ENCODE measurements at regions not wholly inside any gene's neighbourhood (a gene's known extent, or its start where the extent isn't known, plus 50 kb on each side); places are given as distances from the start of the nearest gene placed in this dataset.
A peak's percentile ranks its signal among the peaks of the same experiment; 100 is the strongest.

- Histone ChIP-seq H3K27ac (no peak overlapping the region), H3K9me3 (ENCODE audit: low read depth) (no peaks in the 10 kb centered on the region), H3F3A (ENCODE audit: low read depth) (no peaks in the 10 kb centered on the region), H3K79me2 (ENCODE audit: low read depth) (no peaks in the 10 kb centered on the region), H3K4me2 (no peak overlapping the region), H3K4me3 (no peak overlapping the region), H2AFZ (replicated peaks) (no peak overlapping the region), H4K20me1 (ENCODE audit: low read depth) (no peaks in the 10 kb centered on the region), H3K4me1 (no peaks in the 10 kb centered on the region), H3K27me3 (no peaks in the 10 kb centered on the region), H3K36me3 (no peaks in the 10 kb centered on the region), H3K9ac (no peak overlapping the region)
- Mint-ChIP-seq H3K27me3 (ENCODE audit: insufficient read depth, low read depth) (peaks cover 5% of the 10 kb centered on the region), H3K9me3 (no peaks in the 10 kb centered on the region), H3K4me1 (no peaks in the 10 kb centered on the region), H3K27ac (no peak overlapping the region), H3K4me3 (no peak overlapping the region), H3K36me3 (no peaks in the 10 kb centered on the region)
- no peak for TF ChIP-seq EZH2 (IDR thresholded peaks at IDR 0.05)
- TF ChIP-seq EZH2phosphoT487 (IDR thresholded peaks at IDR 0.05) = no peak
- no peak for TF ChIP-seq CTCF (IDR thresholded peaks at IDR 0.05)
- DNase-seq (ENCODE audit: low spot score) = no peak
These were observed 398.2 kb downstream of the COL12A1 start for GRCh38 chr6:74807674-74808073.

GRCh38 chr6:74805916-74806696 is 399.7 kb downstream of the COL12A1 start:
- no peaks in the 10 kb centered on the region for H3K36me3 Mint-ChIP-seq
- Histone ChIP-seq H3K27me3 (no peaks in the 10 kb centered on the region), H2AFZ (replicated peaks) (peak overlapping the region; percentile 57), H3F3A (ENCODE audit: low read depth) (no peaks in the 10 kb centered on the region), H3K4me3 (no peak overlapping the region), H3K36me3 (no peaks in the 10 kb centered on the region), H3K27ac (no peak overlapping the region), H3K9ac (no peak overlapping the region), H3K9me3 (ENCODE audit: low read depth) (no peaks in the 10 kb centered on the region), H3K4me1 (no peaks in the 10 kb centered on the region), H3K4me2 (no peak overlapping the region), H4K20me1 (ENCODE audit: low read depth) (no peaks in the 10 kb centered on the region), H3K79me2 (ENCODE audit: low read depth) (no peaks in the 10 kb centered on the region)
- no peaks in the 10 kb centered on the region for H3K9me3 Mint-ChIP-seq
- no peaks in the 10 kb centered on the region for H3K4me1 Mint-ChIP-seq
- TF ChIP-seq EZH2 (IDR thresholded peaks at IDR 0.05) (no peak), CTCF (IDR thresholded peaks at IDR 0.05) (no peak), EZH2phosphoT487 (IDR thresholded peaks at IDR 0.05) (no peak)
- no peak overlapping the region for H3K27ac Mint-ChIP-seq
- no peak for DNase-seq (ENCODE audit: low spot score)
- H3K27me3 Mint-ChIP-seq (ENCODE audit: insufficient read depth, low read depth) = peaks cover 6% of the 10 kb centered on the region
- H3K4me3 Mint-ChIP-seq = no peak overlapping the region

GRCh38 chr6:74798302-74798701 is 407.6 kb downstream of the COL12A1 start:
- H3K27me3 Mint-ChIP-seq (ENCODE audit: insufficient read depth, low read depth) = peaks cover 5% of the 10 kb centered on the region
- H3K27ac Mint-ChIP-seq = no peak overlapping the region
- no peaks in the 10 kb centered on the region for H3K4me1 Mint-ChIP-seq
- no peak overlapping the region for H3K27ac ChIP-seq
- H3F3A ChIP-seq (ENCODE audit: low read depth) = no peaks in the 10 kb centered on the region
- H2AFZ ChIP-seq (replicated peaks) = no peak overlapping the region
- H3K4me1 ChIP-seq = no peaks in the 10 kb centered on the region
- H3K27me3 ChIP-seq = no peaks in the 10 kb centered on the region
- no peaks in the 10 kb centered on the region for H3K36me3 Mint-ChIP-seq
- no peaks in the 10 kb centered on the region for H3K9me3 ChIP-seq (ENCODE audit: low read depth)
- no peak for DNase-seq (ENCODE audit: low spot score)
- no peaks in the 10 kb centered on the region for H3K79me2 ChIP-seq (ENCODE audit: low read depth)
- H4K20me1 ChIP-seq (ENCODE audit: low read depth) = no peaks in the 10 kb centered on the region
- no peak overlapping the region for H3K4me3 ChIP-seq
- no peak for TF ChIP-seq EZH2phosphoT487 (IDR thresholded peaks at IDR 0.05)
- no peak for TF ChIP-seq EZH2 (IDR thresholded peaks at IDR 0.05)
- TF ChIP-seq CTCF (IDR thresholded peaks at IDR 0.05) = no peak
- no peaks in the 10 kb centered on the region for H3K36me3 ChIP-seq
- H3K4me3 Mint-ChIP-seq = no peak overlapping the region
- no peak overlapping the region for H3K9ac ChIP-seq
- H3K9me3 Mint-ChIP-seq = peaks cover 11% of the 10 kb centered on the region
- H3K4me2 ChIP-seq = no peak overlapping the region
